ENCODE measurements at regions not wholly inside any gene's neighbourhood (a gene's known extent, or its start where the extent isn't known, plus 50 kb on each side); places are given as distances from the start of the nearest gene placed in this dataset.

DNA sequence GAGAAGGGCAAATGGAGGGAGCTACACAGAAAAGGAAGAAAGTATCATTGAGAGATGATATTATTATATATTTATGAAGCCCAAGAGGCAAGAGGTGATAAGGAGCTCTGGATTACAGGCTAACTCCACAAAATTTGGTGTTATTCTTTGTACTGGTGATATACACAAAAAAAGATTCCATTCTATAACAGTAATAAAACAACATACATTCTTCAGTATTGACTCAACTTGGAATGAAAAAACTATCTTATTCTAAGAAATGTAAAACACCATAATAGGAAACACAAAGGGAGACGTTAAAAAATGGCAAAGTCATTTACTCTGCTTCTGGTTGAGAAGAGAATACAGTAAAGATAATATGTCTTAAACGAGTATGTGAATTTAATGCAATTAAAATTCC is 99.4 kb downstream of the TEX35 start:
- DNase-seq, result no peak
- no peak overlapping the region for H3K27ac ChIP-seq (ENCODE audit: low read depth, low read length)
- Mint-ChIP-seq H3K4me1 (no peaks in the 10 kb centered on the region), H3K27me3 (ENCODE audit: insufficient read depth) (no peaks in the 10 kb centered on the region), H3K9me3 (no peaks in the 10 kb centered on the region), H3K4me3 (no peak overlapping the region), H3K36me3 (ENCODE audit: low read depth) (no peaks in the 10 kb centered on the region), H3K27ac (no peak overlapping the region)
- no peaks in the 10 kb centered on the region for H3K9me3 ChIP-seq (ENCODE audit: control insufficient read depth, low read length)
- H3K9ac ChIP-seq (ENCODE audit: extremely low read depth, low read length, poor library complexity, severe bottlenecking), result no peak overlapping the region
- no peaks in the 10 kb centered on the region for H3K4me1 ChIP-seq (ENCODE audit: control insufficient read depth, insufficient read depth, low read length)
- 80% methylated on average over 2 of the region's 2 CpGs; no CpG with 5 or more reads in 1 of the 2 experiments for WGBS, 2 experiments (ENCODE audit: insufficient coverage in 1 of 2, insufficient read length in 1 of 2)
- TF ChIP-seq, protein P1, sequence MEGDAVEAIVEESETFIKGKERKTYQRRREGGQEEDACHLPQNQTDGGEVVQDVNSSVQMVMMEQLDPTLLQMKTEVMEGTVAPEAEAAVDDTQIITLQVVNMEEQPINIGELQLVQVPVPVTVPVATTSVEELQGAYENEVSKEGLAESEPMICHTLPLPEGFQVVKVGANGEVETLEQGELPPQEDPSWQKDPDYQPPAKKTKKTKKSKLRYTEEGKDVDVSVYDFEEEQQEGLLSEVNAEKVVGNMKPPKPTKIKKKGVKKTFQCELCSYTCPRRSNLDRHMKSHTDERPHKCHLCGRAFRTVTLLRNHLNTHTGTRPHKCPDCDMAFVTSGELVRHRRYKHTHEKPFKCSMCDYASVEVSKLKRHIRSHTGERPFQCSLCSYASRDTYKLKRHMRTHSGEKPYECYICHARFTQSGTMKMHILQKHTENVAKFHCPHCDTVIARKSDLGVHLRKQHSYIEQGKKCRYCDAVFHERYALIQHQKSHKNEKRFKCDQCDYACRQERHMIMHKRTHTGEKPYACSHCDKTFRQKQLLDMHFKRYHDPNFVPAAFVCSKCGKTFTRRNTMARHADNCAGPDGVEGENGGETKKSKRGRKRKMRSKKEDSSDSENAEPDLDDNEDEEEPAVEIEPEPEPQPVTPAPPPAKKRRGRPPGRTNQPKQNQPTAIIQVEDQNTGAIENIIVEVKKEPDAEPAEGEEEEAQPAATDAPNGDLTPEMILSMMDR (conservative IDR thresholded peaks at IDR 0.05), result no peak
- no peaks in the 10 kb centered on the region for H3K27me3 ChIP-seq (ENCODE audit: control insufficient read depth, insufficient read depth, low read length, poor library complexity, severe bottlenecking)
- H3K36me3 ChIP-seq (ENCODE audit: control insufficient read depth, insufficient read depth, low read length), result no peaks in the 10 kb centered on the region
- no peak overlapping the region for H3K4me3 ChIP-seq (ENCODE audit: low read length)

DNA sequence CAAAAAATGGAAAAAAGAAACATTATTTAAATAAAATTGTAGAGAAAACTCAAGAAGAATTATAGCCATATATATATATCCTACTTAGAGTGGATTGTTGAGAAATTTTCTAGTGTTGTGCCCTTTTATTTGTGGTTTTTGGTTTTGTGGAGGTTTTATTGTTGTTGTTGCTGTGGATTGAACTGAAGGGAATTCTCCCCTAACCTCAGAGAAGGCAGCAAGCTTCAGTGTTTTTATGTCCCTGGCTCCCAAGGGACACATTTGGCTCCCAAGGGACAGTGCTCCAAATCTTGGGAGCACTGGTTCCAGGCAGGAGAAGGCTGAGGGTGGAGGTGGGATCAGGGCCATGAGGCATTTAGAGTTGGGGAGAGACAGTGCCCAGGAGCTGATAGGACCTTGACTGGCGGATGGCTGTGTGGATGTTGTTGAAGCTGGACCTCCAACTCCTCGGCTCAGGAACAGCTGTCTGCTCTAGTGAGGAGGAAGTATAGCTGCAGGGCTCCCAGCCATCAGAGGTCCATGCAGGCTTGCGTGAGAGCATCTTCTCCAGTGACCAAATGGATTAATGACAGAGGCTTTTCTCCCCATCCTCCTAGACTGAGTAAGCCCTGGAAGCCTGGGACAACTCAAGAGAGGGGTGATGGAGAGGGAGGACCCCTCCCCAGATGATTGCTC is 100.5 kb downstream of the TEX35 start:
- no peak for DNase-seq
- no peaks in the 10 kb centered on the region for H3K36me3 ChIP-seq (ENCODE audit: control insufficient read depth, insufficient read depth, low read length)
- WGBS, 2 experiments (ENCODE audit: insufficient coverage in 1 of 2, insufficient read length in 1 of 2), result 93 to 96% methylated on average over 3 of the region's 3 CpGs
- TF ChIP-seq, protein P1 (conservative IDR thresholded peaks at IDR 0.05), result no peak
- no peaks in the 10 kb centered on the region for H3K4me1 ChIP-seq (ENCODE audit: control insufficient read depth, insufficient read depth, low read length)
- H3K4me3 ChIP-seq (ENCODE audit: low read length), result no peak overlapping the region
- no peaks in the 10 kb centered on the region for H3K4me1 Mint-ChIP-seq
- H3K36me3 Mint-ChIP-seq (ENCODE audit: low read depth), result no peaks in the 10 kb centered on the region
- H3K27ac ChIP-seq (ENCODE audit: low read depth, low read length), result no peak overlapping the region
- no peaks in the 10 kb centered on the region for H3K9me3 Mint-ChIP-seq
- no peak overlapping the region for H3K27ac Mint-ChIP-seq
- H3K9me3 ChIP-seq (ENCODE audit: control insufficient read depth, low read length), result no peaks in the 10 kb centered on the region
- no peaks in the 10 kb centered on the region for H3K27me3 ChIP-seq (ENCODE audit: control insufficient read depth, insufficient read depth, low read length, poor library complexity, severe bottlenecking)
- no peak overlapping the region for H3K4me3 Mint-ChIP-seq
- H3K9ac ChIP-seq (ENCODE audit: extremely low read depth, low read length, poor library complexity, severe bottlenecking), result no peak overlapping the region
- no peaks in the 10 kb centered on the region for H3K27me3 Mint-ChIP-seq (ENCODE audit: insufficient read depth)

DNA sequence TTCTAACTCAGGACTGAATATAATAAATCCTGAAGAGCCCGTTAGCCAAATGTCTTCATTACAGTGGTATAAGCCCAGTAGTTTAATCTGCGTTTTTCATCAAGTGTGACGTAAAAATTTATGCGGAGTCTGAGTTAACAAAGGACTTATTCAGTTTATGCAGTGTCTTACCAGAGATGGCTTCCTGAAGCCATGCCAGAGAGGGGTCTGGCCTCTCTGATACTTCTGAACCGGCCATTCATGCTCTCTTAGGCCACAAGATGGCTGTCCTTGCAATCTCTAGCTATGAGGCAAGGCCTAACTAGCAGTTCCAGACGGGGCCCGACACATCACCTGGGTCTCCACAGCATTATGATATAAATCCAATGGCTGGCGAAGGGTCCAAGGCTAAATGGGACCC is 101.4 kb downstream of the TEX35 start:
- Mint-ChIP-seq H3K27me3 (ENCODE audit: insufficient read depth) (no peaks in the 10 kb centered on the region), H3K4me3 (no peak overlapping the region), H3K9me3 (peaks cover under 1% of the 10 kb centered on the region), H3K27ac (no peak overlapping the region), H3K36me3 (ENCODE audit: low read depth) (no peaks in the 10 kb centered on the region), H3K4me1 (no peaks in the 10 kb centered on the region)
- DNase-seq, result no peak
- Histone ChIP-seq H3K27ac (ENCODE audit: low read depth, low read length) (no peak overlapping the region), H3K27me3 (ENCODE audit: control insufficient read depth, insufficient read depth, low read length, poor library complexity, severe bottlenecking) (no peaks in the 10 kb centered on the region), H3K9me3 (ENCODE audit: control insufficient read depth, low read length) (no peaks in the 10 kb centered on the region), H3K9ac (ENCODE audit: extremely low read depth, low read length, poor library complexity, severe bottlenecking) (no peak overlapping the region), H3K4me1 (ENCODE audit: control insufficient read depth, insufficient read depth, low read length) (no peaks in the 10 kb centered on the region), H3K4me3 (ENCODE audit: low read length) (no peak overlapping the region), H3K36me3 (ENCODE audit: control insufficient read depth, insufficient read depth, low read length) (no peaks in the 10 kb centered on the region)
- WGBS, 2 experiments (ENCODE audit: insufficient coverage in 1 of 2, insufficient read length in 1 of 2), result 92 to 97% methylated on average over 7 to 8 of the region's 8 CpGs
- TF ChIP-seq, protein P1 (conservative IDR thresholded peaks at IDR 0.05), result peak; percentile 27
